ENCODE measurements at regions not wholly inside any gene's neighbourhood (a gene's known extent, or its start where the extent isn't known, plus 50 kb on each side); places are given as distances from the start of the nearest gene placed in this dataset.

GRCh38 chr6:134406311-134406710 lies 88.4 kb upstream of the SGK1 start:
- TF ChIP-seq POLR2AphosphoS5 (IDR thresholded peaks at IDR 0.05; ENCODE audit: low read depth) = no peak
- no peak for TF ChIP-seq CTCF (IDR thresholded peaks at IDR 0.05; ENCODE audit: insufficient read depth, low read length)
- TF ChIP-seq, protein P1, sequence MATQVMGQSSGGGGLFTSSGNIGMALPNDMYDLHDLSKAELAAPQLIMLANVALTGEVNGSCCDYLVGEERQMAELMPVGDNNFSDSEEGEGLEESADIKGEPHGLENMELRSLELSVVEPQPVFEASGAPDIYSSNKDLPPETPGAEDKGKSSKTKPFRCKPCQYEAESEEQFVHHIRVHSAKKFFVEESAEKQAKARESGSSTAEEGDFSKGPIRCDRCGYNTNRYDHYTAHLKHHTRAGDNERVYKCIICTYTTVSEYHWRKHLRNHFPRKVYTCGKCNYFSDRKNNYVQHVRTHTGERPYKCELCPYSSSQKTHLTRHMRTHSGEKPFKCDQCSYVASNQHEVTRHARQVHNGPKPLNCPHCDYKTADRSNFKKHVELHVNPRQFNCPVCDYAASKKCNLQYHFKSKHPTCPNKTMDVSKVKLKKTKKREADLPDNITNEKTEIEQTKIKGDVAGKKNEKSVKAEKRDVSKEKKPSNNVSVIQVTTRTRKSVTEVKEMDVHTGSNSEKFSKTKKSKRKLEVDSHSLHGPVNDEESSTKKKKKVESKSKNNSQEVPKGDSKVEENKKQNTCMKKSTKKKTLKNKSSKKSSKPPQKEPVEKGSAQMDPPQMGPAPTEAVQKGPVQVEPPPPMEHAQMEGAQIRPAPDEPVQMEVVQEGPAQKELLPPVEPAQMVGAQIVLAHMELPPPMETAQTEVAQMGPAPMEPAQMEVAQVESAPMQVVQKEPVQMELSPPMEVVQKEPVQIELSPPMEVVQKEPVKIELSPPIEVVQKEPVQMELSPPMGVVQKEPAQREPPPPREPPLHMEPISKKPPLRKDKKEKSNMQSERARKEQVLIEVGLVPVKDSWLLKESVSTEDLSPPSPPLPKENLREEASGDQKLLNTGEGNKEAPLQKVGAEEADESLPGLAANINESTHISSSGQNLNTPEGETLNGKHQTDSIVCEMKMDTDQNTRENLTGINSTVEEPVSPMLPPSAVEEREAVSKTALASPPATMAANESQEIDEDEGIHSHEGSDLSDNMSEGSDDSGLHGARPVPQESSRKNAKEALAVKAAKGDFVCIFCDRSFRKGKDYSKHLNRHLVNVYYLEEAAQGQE (IDR thresholded peaks at IDR 0.05; ENCODE audit: insufficient replicate concordance, low read depth) = no peak

Measured in HL-60 (cell line).